GM21576 (cell line): ENCODE measurements at regions not wholly inside any gene's neighbourhood (a gene's known extent, or its start where the extent isn't known, plus 50 kb on each side); places are given as distances from the start of the nearest gene placed in this dataset.

ENCODE experiments used
- ATAC-seq: cut with Tn5 transposase; IDR thresholded peaks from one replicate; pipeline ENCODE4 v1.9.1; 2021; ENCODE audit warnings: mild to moderate bottlenecking, moderate library complexity; ENCODE audit not compliant: unreplicated experiment

GRCh38 chr19:29263305-29264135 is 50.6 kb upstream of the UQCRFS1 start:
- no peak for ATAC-seq

GRCh38 chr19:29264897-29265296 is 51.9 kb upstream of the UQCRFS1 start:
- no peak for ATAC-seq

- ATAC-seq, result no peak
These were observed 52.5 kb upstream of the UQCRFS1 start for GRCh38 chr19:29265436-29265835.

GRCh38 chr19:29266001-29266400 is 53.0 kb upstream of the UQCRFS1 start:
- ATAC-seq, result no peak

GRCh38 chr19:29266603-29267002 is 53.7 kb upstream of the UQCRFS1 start:
- ATAC-seq, result no peak

GRCh38 chr19:29267701-29268100 is 54.8 kb upstream of the UQCRFS1 start:
- no peak for ATAC-seq

GRCh38 chr19:29268103-29268502 is 55.2 kb upstream of the UQCRFS1 start:
- no peak for ATAC-seq

- no peak for ATAC-seq
These were observed 55.9 kb upstream of the UQCRFS1 start for GRCh38 chr19:29268721-29269393.

GRCh38 chr19:29269641-29270040 is 56.7 kb upstream of the UQCRFS1 start:
- no peak for ATAC-seq

GRCh38 chr19:29271341-29271740 is 58.4 kb upstream of the UQCRFS1 start:
- no peak for ATAC-seq

- no peak for ATAC-seq
These were observed 59.0 kb upstream of the UQCRFS1 start for GRCh38 chr19:29271911-29272310.

GRCh38 chr19:29273000-29273640 is 60.2 kb upstream of the UQCRFS1 start:
- no peak for ATAC-seq

GRCh38 chr19:29275266-29275665 is 62.3 kb upstream of the UQCRFS1 start:
- ATAC-seq, result no peak

GRCh38 chr19:29277102-29277501 is 64.2 kb upstream of the UQCRFS1 start:
- peak; percentile 95 for ATAC-seq

GRCh38 chr19:29278716-29279115 is 65.8 kb upstream of the UQCRFS1 start:
- no peak for ATAC-seq

- no peak for ATAC-seq
These were observed 70.4 kb upstream of the UQCRFS1 start for GRCh38 chr19:29283366-29283765.

GRCh38 chr19:29285187-29285687 is 72.3 kb upstream of the UQCRFS1 start:
- no peak for ATAC-seq

GRCh38 chr19:29285878-29286277 is 72.9 kb upstream of the UQCRFS1 start:
- no peak for ATAC-seq

- no peak for ATAC-seq
These were observed 74.1 kb upstream of the UQCRFS1 start for GRCh38 chr19:29287061-29287460.

- ATAC-seq, result no peak
These were observed 75.3 kb upstream of the UQCRFS1 start for GRCh38 chr19:29288256-29288655.

- no peak for ATAC-seq
These were observed 76.1 kb upstream of the UQCRFS1 start for GRCh38 chr19:29289020-29289419.

GRCh38 chr19:29290853-29291252 is 77.9 kb upstream of the UQCRFS1 start:
- no peak for ATAC-seq
